ENCODE measurements at regions not wholly inside any gene's neighbourhood (a gene's known extent, or its start where the extent isn't known, plus 50 kb on each side); places are given as distances from the start of the nearest gene placed in this dataset.

GRCh38 chr5:164561933-164562872, 1056.8 kb downstream of the MAT2B start:
- H3K27me3 Mint-ChIP-seq: no peaks in the 10 kb centered on the region
- H3K36me3 Mint-ChIP-seq (ENCODE audit: insufficient read depth): no peaks in the 10 kb centered on the region
- DNase-seq (ENCODE audit: low spot score in 2 of 2) (no peak), ATAC-seq (replicated peaks; ENCODE audit: extremely low read depth, poor library complexity, severe bottlenecking) (no peak)
- H3K4me1 Mint-ChIP-seq: no peaks in the 10 kb centered on the region
- H3K9me3 Mint-ChIP-seq: peaks cover 6% of the 10 kb centered on the region
- H3K4me3 Mint-ChIP-seq: no peak overlapping the region
- no peak overlapping the region for H3K27ac Mint-ChIP-seq (ENCODE audit: low read depth)

DNA sequence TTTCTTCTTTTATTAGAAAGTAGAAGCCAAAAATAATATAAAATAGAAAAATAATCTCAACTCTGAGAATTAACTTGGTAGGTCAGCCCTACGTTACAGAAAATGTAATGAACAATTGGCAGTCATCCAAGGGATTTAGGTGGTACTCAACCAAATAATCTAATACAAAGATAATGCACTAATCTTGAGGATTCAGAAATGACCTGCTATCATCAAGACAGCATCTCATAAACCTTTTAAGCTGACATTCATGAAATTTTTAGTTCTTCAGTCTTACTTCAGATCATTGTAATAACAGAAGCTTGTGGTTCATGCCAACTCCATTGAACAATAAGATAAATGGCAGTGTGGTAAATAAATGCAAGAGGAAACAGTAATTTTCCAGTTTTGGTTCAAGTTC, 1058.0 kb downstream of the MAT2B start:
- ATAC-seq (replicated peaks; ENCODE audit: extremely low read depth, poor library complexity, severe bottlenecking): no peak
- H3K4me1 Mint-ChIP-seq: no peaks in the 10 kb centered on the region
- DNase-seq (ENCODE audit: low spot score in 2 of 2): no peak
- peaks cover 6% of the 10 kb centered on the region for H3K9me3 Mint-ChIP-seq
- H3K27ac Mint-ChIP-seq (ENCODE audit: low read depth): no peak overlapping the region
- no peaks in the 10 kb centered on the region for H3K36me3 Mint-ChIP-seq (ENCODE audit: insufficient read depth)
- H3K27me3 Mint-ChIP-seq: no peaks in the 10 kb centered on the region
- H3K4me3 Mint-ChIP-seq: no peak overlapping the region

GRCh38 chr5:164573397-164573796, 1068.0 kb downstream of the MAT2B start:
- no peak overlapping the region for H3K27ac Mint-ChIP-seq (ENCODE audit: low read depth)

DNA sequence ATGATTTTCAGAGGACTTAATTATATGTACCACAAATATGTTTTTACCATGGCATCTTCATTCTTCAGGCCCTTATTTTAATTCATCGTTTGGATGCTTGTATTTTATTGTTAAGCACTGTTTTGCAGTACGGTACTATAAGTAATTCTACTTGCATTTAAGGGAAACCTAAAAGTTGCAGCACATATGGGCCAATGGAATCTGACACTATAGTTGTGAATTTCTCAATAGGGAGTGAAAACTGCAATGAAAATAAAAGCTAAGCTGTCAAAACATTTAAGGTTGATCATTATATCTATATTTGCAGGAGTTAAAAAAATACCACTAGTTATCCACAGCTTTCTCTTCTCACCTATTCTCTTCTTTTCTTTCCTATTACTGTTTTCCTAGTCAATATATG, 1071.8 kb downstream of the MAT2B start:
- DNase-seq (ENCODE audit: low spot score in 2 of 2) (no peak), ATAC-seq (replicated peaks; ENCODE audit: extremely low read depth, poor library complexity, severe bottlenecking) (no peak)
- H3K27me3 Mint-ChIP-seq: no peaks in the 10 kb centered on the region
- H3K4me1 Mint-ChIP-seq: no peaks in the 10 kb centered on the region
- H3K27ac Mint-ChIP-seq (ENCODE audit: low read depth): no peak overlapping the region
- H3K36me3 Mint-ChIP-seq (ENCODE audit: insufficient read depth): no peaks in the 10 kb centered on the region
- H3K4me3 Mint-ChIP-seq: no peak overlapping the region
- peaks cover 12% of the 10 kb centered on the region for H3K9me3 Mint-ChIP-seq

More at GRCh38 chr5:164573397-164573796, 1068.0 kb downstream of the MAT2B start:
- Mint-ChIP-seq H3K36me3 (ENCODE audit: insufficient read depth) (no peaks in the 10 kb centered on the region), H3K9me3 (peaks cover 24% of the 10 kb centered on the region), H3K4me3 (no peak overlapping the region), H3K4me1 (no peaks in the 10 kb centered on the region), H3K27me3 (no peaks in the 10 kb centered on the region)
- ATAC-seq (replicated peaks; ENCODE audit: extremely low read depth, poor library complexity, severe bottlenecking): no peak
- DNase-seq (ENCODE audit: low spot score in 2 of 2): no peak

DNA sequence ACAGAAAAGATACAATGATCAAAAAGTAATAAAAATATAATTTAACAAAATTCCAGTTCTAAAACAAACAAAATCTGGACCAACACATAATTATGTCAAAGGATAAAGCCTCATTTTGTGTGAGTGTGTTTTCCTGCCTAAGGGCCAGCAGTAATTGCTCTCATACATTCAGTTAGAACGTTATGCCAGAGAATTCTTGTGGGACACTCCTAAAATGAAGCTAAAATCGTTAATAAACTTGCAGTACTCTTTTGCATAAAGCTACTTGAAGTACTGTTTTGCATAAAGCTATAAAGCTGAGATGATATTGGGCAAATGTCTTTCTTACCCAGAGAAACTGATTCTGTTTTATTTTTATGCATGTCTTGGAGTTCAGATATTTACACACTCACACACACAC, 1072.3 kb downstream of the MAT2B start:
- Mint-ChIP-seq H3K36me3 (ENCODE audit: insufficient read depth) (no peaks in the 10 kb centered on the region), H3K9me3 (peaks cover 12% of the 10 kb centered on the region), H3K27ac (ENCODE audit: low read depth) (no peak overlapping the region), H3K27me3 (no peaks in the 10 kb centered on the region), H3K4me1 (no peaks in the 10 kb centered on the region), H3K4me3 (no peak overlapping the region)
- ATAC-seq (replicated peaks; ENCODE audit: extremely low read depth, poor library complexity, severe bottlenecking) (no peak), DNase-seq (ENCODE audit: low spot score in 2 of 2) (no peak)

DNA sequence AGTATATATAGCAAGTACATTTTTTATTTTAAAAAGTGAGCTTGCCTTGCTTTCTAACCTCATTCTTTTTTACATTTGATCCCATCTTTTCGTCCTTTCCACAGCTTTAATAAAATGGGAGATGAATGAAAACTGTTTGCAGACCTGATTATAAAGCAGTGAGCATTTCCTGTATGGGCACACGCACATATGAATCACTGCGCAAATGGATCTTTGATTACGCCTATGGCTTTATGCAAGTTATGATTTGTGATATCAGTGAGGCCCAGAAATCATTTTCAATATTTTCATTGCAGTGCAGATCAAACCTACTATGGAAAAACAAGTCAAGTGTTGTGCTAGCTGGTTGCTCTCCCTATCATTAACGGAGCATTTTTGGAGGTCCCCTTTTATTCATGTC, 1073.0 kb downstream of the MAT2B start:
- peaks cover 12% of the 10 kb centered on the region for H3K9me3 Mint-ChIP-seq
- H3K27ac Mint-ChIP-seq (ENCODE audit: low read depth): no peak overlapping the region
- no peak for ATAC-seq (replicated peaks; ENCODE audit: extremely low read depth, poor library complexity, severe bottlenecking)
- H3K36me3 Mint-ChIP-seq (ENCODE audit: insufficient read depth): no peaks in the 10 kb centered on the region
- H3K4me1 Mint-ChIP-seq: no peaks in the 10 kb centered on the region
- H3K27me3 Mint-ChIP-seq: no peaks in the 10 kb centered on the region
- H3K4me3 Mint-ChIP-seq: no peak overlapping the region
- DNase-seq (ENCODE audit: low spot score in 2 of 2): no peak

- Mint-ChIP-seq H3K27ac (ENCODE audit: low read depth) (no peak overlapping the region), H3K4me3 (no peak overlapping the region), H3K27me3 (no peaks in the 10 kb centered on the region), H3K9me3 (peaks cover 12% of the 10 kb centered on the region), H3K36me3 (ENCODE audit: insufficient read depth) (no peaks in the 10 kb centered on the region), H3K4me1 (no peaks in the 10 kb centered on the region)
- ATAC-seq (replicated peaks; ENCODE audit: extremely low read depth, poor library complexity, severe bottlenecking) (no peak), DNase-seq (ENCODE audit: low spot score in 2 of 2) (no peak)
Observed at GRCh38 chr5:164578911-164579310, 1073.5 kb downstream of the MAT2B start.

- no peaks in the 10 kb centered on the region for H3K36me3 Mint-ChIP-seq (ENCODE audit: insufficient read depth)
- ATAC-seq (replicated peaks; ENCODE audit: extremely low read depth, poor library complexity, severe bottlenecking): no peak
Observed at GRCh38 chr5:164580155-164580554, 1074.7 kb downstream of the MAT2B start.

DNA sequence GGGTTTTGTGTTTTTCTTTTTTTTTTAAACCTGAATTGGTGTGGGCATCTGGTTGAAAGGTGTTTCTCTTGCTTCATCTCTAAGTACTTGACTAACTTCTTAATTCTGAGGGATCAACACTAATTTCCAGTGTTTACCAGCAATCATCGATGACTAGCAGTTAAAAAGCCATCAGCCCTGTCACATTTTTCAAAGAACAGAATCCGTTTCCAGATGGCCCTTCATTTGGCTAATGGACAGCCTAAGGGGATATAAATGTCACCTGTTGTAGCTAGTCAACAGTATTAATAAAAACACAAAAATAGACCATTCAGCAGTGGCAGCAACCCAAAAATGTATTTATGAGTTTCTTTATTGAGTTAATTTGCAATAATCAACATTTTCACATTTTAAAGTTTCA, 1076.5 kb downstream of the MAT2B start:
- H3K4me1 Mint-ChIP-seq: no peaks in the 10 kb centered on the region
- ATAC-seq (replicated peaks; ENCODE audit: extremely low read depth, poor library complexity, severe bottlenecking) (no peak), DNase-seq (ENCODE audit: low spot score in 2 of 2) (no peak)
- no peaks in the 10 kb centered on the region for H3K36me3 Mint-ChIP-seq (ENCODE audit: insufficient read depth)
- no peak overlapping the region for H3K27ac Mint-ChIP-seq (ENCODE audit: low read depth)
- no peaks in the 10 kb centered on the region for H3K27me3 Mint-ChIP-seq
- no peak overlapping the region for H3K4me3 Mint-ChIP-seq
- peaks cover 12% of the 10 kb centered on the region for H3K9me3 Mint-ChIP-seq

More at GRCh38 chr5:164580155-164580554, 1074.7 kb downstream of the MAT2B start:
- DNase-seq (ENCODE audit: low spot score in 2 of 2): no peak
- peaks cover 5% of the 10 kb centered on the region for H3K9me3 Mint-ChIP-seq
- no peak overlapping the region for H3K27ac Mint-ChIP-seq (ENCODE audit: low read depth)
- H3K4me3 Mint-ChIP-seq: no peak overlapping the region
- no peaks in the 10 kb centered on the region for H3K4me1 Mint-ChIP-seq
- H3K27me3 Mint-ChIP-seq: no peaks in the 10 kb centered on the region

GRCh38 chr5:164593982-164594381, 1088.6 kb downstream of the MAT2B start:
- Mint-ChIP-seq H3K27ac (ENCODE audit: low read depth) (no peak overlapping the region), H3K9me3 (peaks cover 13% of the 10 kb centered on the region)
- DNase-seq (ENCODE audit: low spot score in 2 of 2): no peak

GRCh38 chr5:164597293-164597900, 1092.0 kb downstream of the MAT2B start:
- no peak for ATAC-seq (replicated peaks; ENCODE audit: extremely low read depth, poor library complexity, severe bottlenecking)
- H3K36me3 Mint-ChIP-seq (ENCODE audit: insufficient read depth): peaks cover 1% of the 10 kb centered on the region

More at GRCh38 chr5:164593982-164594381, 1088.6 kb downstream of the MAT2B start:
- H3K27me3 Mint-ChIP-seq: no peaks in the 10 kb centered on the region
- no peak for ATAC-seq (replicated peaks; ENCODE audit: extremely low read depth, poor library complexity, severe bottlenecking)
- H3K36me3 Mint-ChIP-seq (ENCODE audit: insufficient read depth): no peaks in the 10 kb centered on the region
- no peaks in the 10 kb centered on the region for H3K4me1 Mint-ChIP-seq
- H3K4me3 Mint-ChIP-seq: no peak overlapping the region

GRCh38 chr5:164600274-164600673, 1094.9 kb downstream of the MAT2B start:
- Mint-ChIP-seq H3K4me3 (no peak overlapping the region), H3K4me1 (no peaks in the 10 kb centered on the region), H3K27ac (ENCODE audit: low read depth) (no peak overlapping the region), H3K9me3 (peaks cover 17% of the 10 kb centered on the region), H3K27me3 (no peaks in the 10 kb centered on the region), H3K36me3 (ENCODE audit: insufficient read depth) (peaks cover 1% of the 10 kb centered on the region)
- DNase-seq (ENCODE audit: low spot score in 2 of 2) (no peak), ATAC-seq (replicated peaks; ENCODE audit: extremely low read depth, poor library complexity, severe bottlenecking) (no peak)

More at GRCh38 chr5:164597293-164597900, 1092.0 kb downstream of the MAT2B start:
- Mint-ChIP-seq H3K27me3 (no peaks in the 10 kb centered on the region), H3K27ac (ENCODE audit: low read depth) (no peak overlapping the region), H3K4me3 (no peak overlapping the region), H3K9me3 (peaks cover 20% of the 10 kb centered on the region), H3K4me1 (no peaks in the 10 kb centered on the region)
- no peak for DNase-seq (ENCODE audit: low spot score in 2 of 2)
